H1 (cell line): ENCODE measurements at regions not wholly inside any gene's neighbourhood (a gene's known extent, or its start where the extent isn't known, plus 50 kb on each side); places are given as distances from the start of the nearest gene placed in this dataset.

Experiments
- CTCF ChIA-PET: fragments of 300-600 bp; sonication (Branson Sonifier 250); formaldehyde crosslinking; loops from one replicate; lab custom pipeline; 2021; ENCODE audit not compliant: partially characterized antibody; lab: Charles Lee
- POLR2A ChIA-PET: fragments of 300-600 bp; sonication (Branson Sonifier 250); formaldehyde crosslinking; loops from one replicate; lab custom pipeline; 2021; ENCODE audit warnings: inconsistent platforms; ENCODE audit not compliant: partially characterized antibody; lab: Charles Lee
- DNase-seq, 2 experiments: peaks; one replicate each; pipeline versions ENCODE4 v3.0.0 to v3.0.0-alpha.2; 2010 to 2022; ENCODE audit warnings: low spot score in 2 of 2, low read depth in 1 of 2, mixed read lengths in 1 of 2
- FAIRE-seq: peaks from 2 replicates; lab custom pipeline; 2011; peaks lifted over from hg19 to GRCh38; lab: Jason Lieb, UNC
- H2AFZ ChIP-seq: 2 replicates; pipeline ENCODE4 v1.8.1; 2012; ENCODE audit warnings: low read length, inconsistent platforms
- H2AK5ac ChIP-seq: 2 replicates; pipeline ENCODE4 v1.6.1; 2013; ENCODE audit warnings: low read depth, low read length
- H2BK120ac ChIP-seq: replicated peaks from 2 replicates; pipeline ENCODE3; 2013; ENCODE audit warnings: low read depth, low read length, inconsistent platforms
- H2BK12ac ChIP-seq: 2 replicates; pipeline ENCODE4 v1.6.1; 2013; ENCODE audit warnings: low read depth, low read length
- H2BK15ac ChIP-seq: 2 replicates; pipeline ENCODE4 v1.6.1; 2013; ENCODE audit warnings: low read length
- H2BK20ac ChIP-seq: 2 replicates; pipeline ENCODE4 v1.6.1; 2013; ENCODE audit warnings: low read length
- H2BK5ac ChIP-seq: 2 replicates; pipeline ENCODE4 v1.6.1; 2013; ENCODE audit warnings: low read depth, low read length
- H3K14ac ChIP-seq: 2 replicates; pipeline ENCODE4 v1.6.1; 2013; ENCODE audit warnings: inconsistent platforms; ENCODE audit not compliant: insufficient read length
- H3K18ac ChIP-seq: 2 replicates; pipeline ENCODE4 v1.6.1; 2013; ENCODE audit warnings: low read length; ENCODE audit errors: extremely low read depth
- H3K23ac ChIP-seq: 2 replicates; pipeline ENCODE4 v1.6.1; 2013; ENCODE audit warnings: inconsistent platforms; ENCODE audit not compliant: insufficient read length
- H3K23me2 ChIP-seq: 2 replicates; pipeline ENCODE4 v1.6.1; 2013; ENCODE audit warnings: low read depth, low read length
- H3K27ac ChIP-seq: 2 replicates; pipeline ENCODE4 v1.6.1; 2011; ENCODE audit warnings: low read depth, low read length, inconsistent platforms
- H3K27me3 ChIP-seq, 4 experiments: replicated peaks in 1 of 4; 1 replicate in 1 of 4; 2 replicates in 3 of 4; pipeline versions ENCODE4 v1.6.1 to v1.8.1; 2011 to 2013; ENCODE audit warnings: low read length in 3 of 4, mild to moderate bottlenecking in 3 of 4, inconsistent platforms in 2 of 4, mixed read lengths in 2 of 4, moderate library complexity in 1 of 4; ENCODE audit not compliant: control insufficient read depth in 3 of 4, insufficient read depth in 3 of 4; ENCODE audit errors: extremely low read depth in 1 of 4
- H3K36me3 ChIP-seq, 4 experiments: 2 replicates each; pipeline versions ENCODE4 v1.6.1 to v1.8.1; 2011 to 2013; ENCODE audit warnings: mild to moderate bottlenecking in 4 of 4, low read length in 3 of 4, moderate library complexity in 2 of 4, control low read depth in 1 of 4, inconsistent platforms in 1 of 4; ENCODE audit not compliant: insufficient read depth in 4 of 4, control insufficient read depth in 2 of 4
- H3K4ac ChIP-seq: replicated peaks from 2 replicates; pipeline ENCODE3; 2013; ENCODE audit warnings: low read length, low read depth, mixed read lengths, inconsistent platforms; ENCODE audit not compliant: insufficient read length
- H3K4me1 ChIP-seq, 4 experiments: replicated peaks in 1 of 4; 1 replicate in 1 of 4; 2 replicates in 3 of 4; pipeline versions ENCODE4 v1.6.1 to v1.8.1; 2011 to 2013; ENCODE audit warnings: low read length in 3 of 4, inconsistent platforms in 2 of 4, mixed read lengths in 1 of 4; ENCODE audit not compliant: insufficient read depth in 4 of 4, control insufficient read depth in 3 of 4
- H3K4me2 ChIP-seq, 2 experiments: 2 replicates each; pipeline versions ENCODE4 v1.6.1 to v1.8.1; 2011 to 2013; ENCODE audit warnings: low read depth in 2 of 2, low read length in 2 of 2, control low read depth in 1 of 2, inconsistent platforms in 1 of 2, mild to moderate bottlenecking in 1 of 2; ENCODE audit not compliant: insufficient read depth in 1 of 2
- H3K4me3 ChIP-seq, 4 experiments: fragments of 200-600, 300-600 bp in 1 of 4; sonication (generic), shearing (Covaris generic), sonication (Bioruptor Twin) in 1 of 4; 2 replicates each; pipeline versions ENCODE4 v1.5.1 to v1.8.1; 2011 to 2016; ENCODE audit warnings: low read length in 4 of 4, low read depth in 3 of 4, control low read depth in 2 of 4, inconsistent platforms in 2 of 4, mild to moderate bottlenecking in 2 of 4, mixed read lengths in 1 of 4, moderate library complexity in 1 of 4; ENCODE audit not compliant: insufficient read depth in 2 of 4; ENCODE audit errors: extremely low read depth in 1 of 4
- H3K56ac ChIP-seq: replicated peaks from 2 replicates; pipeline ENCODE3; 2013; ENCODE audit warnings: low read depth, mild to moderate bottlenecking, mixed read lengths, low read length, inconsistent platforms; ENCODE audit not compliant: insufficient read length
- H3K79me1 ChIP-seq: 2 replicates; pipeline ENCODE4 v1.6.1; 2013; ENCODE audit warnings: low read depth, low read length, control low read depth
- H3K79me2 ChIP-seq, 2 experiments: 2 replicates each; pipeline versions ENCODE4 v1.6.1 to v1.8.1; 2012 to 2013; ENCODE audit warnings: low read length in 2 of 2, mild to moderate bottlenecking in 2 of 2, inconsistent platforms in 1 of 2; ENCODE audit not compliant: insufficient read depth in 2 of 2, control insufficient read depth in 1 of 2
- H3K9ac ChIP-seq, 4 experiments: replicated peaks in 1 of 4; 1 replicate in 1 of 4; 2 replicates in 3 of 4; pipeline versions ENCODE4 v1.6.1 to v1.8.1; 2011 to 2013; ENCODE audit warnings: low read depth in 3 of 4, low read length in 3 of 4, control low read depth in 2 of 4, mild to moderate bottlenecking in 2 of 4, moderate library complexity in 2 of 4, inconsistent platforms in 1 of 4; ENCODE audit errors: extremely low read depth in 1 of 4
- H3K9me3 ChIP-seq, 2 experiments: 2 replicates each; pipeline versions ENCODE4 v1.6.1 to v1.8.1; 2012 to 2013; ENCODE audit warnings: mild to moderate bottlenecking in 2 of 2, moderate library complexity in 2 of 2, control low read depth in 1 of 2, inconsistent platforms in 1 of 2, low read depth in 1 of 2, low read length in 1 of 2, mixed read lengths in 1 of 2; ENCODE audit not compliant: insufficient read depth in 2 of 2
- H4K20me1 ChIP-seq, 2 experiments: replicated peaks in 1 of 2; 2 replicates each; pipeline versions ENCODE3 to v1.8.1; 2011 to 2013; ENCODE audit warnings: inconsistent platforms in 2 of 2, low read length in 2 of 2, mild to moderate bottlenecking in 1 of 2; ENCODE audit not compliant: insufficient read depth in 2 of 2, control insufficient read depth in 1 of 2
- H4K5ac ChIP-seq: 2 replicates; pipeline ENCODE4 v1.6.1; 2013; ENCODE audit warnings: low read length, low read depth, mixed read lengths, inconsistent platforms; ENCODE audit not compliant: insufficient read length
- H4K8ac ChIP-seq: 2 replicates; pipeline ENCODE4 v1.8.0; 2013; ENCODE audit warnings: mild to moderate bottlenecking, moderate library complexity, low read length, inconsistent platforms; ENCODE audit not compliant: insufficient read depth; ENCODE audit errors: extremely low read depth
- H4K91ac ChIP-seq: replicated peaks from 2 replicates; pipeline ENCODE3; 2013; ENCODE audit warnings: low read length, mixed read lengths, inconsistent platforms; ENCODE audit not compliant: insufficient read length
- POU5F1 ChIP-seq: IDR thresholded peaks from 2 replicates; pipeline ENCODE4 v1.6.1; 2011; ENCODE audit warnings: low read depth, mild to moderate bottlenecking, low read length, moderate library complexity
- SUZ12 ChIP-seq: fragments of 200-600 bp; sonication (generic); IDR thresholded peaks from 2 replicates; pipeline ENCODE4 v1.6.1; 2012; ENCODE audit warnings: mild to moderate bottlenecking, inconsistent platforms, low read length, moderate library complexity, mixed read lengths
- TAF1 ChIP-seq: IDR thresholded peaks from 2 replicates; pipeline ENCODE4 v1.6.1; 2011; ENCODE audit warnings: mild to moderate bottlenecking, low read depth, low read length
- WGBS, 2 experiments: shearing (Covaris generic) in 1 of 2; methylation state at CpG; one replicate each; pipeline versions ENCODE4 v1.1.6 to v1.1.7; 2013 to 2015; ENCODE audit warnings: low lambda C conversion rate in 2 of 2, mixed read lengths in 2 of 2, inconsistent platforms in 1 of 2, low coverage in 1 of 2, missing lambda C conversion rate in 1 of 2; ENCODE audit not compliant: insufficient replicate concordance in 2 of 2, insufficient coverage in 1 of 2, insufficient read length in 1 of 2; ENCODE audit errors: extremely low coverage in 1 of 2, missing lambda C conversion rate in 1 of 2; 5-methylcytosine and 5-hydroxymethylcytosine counted together

DNA sequence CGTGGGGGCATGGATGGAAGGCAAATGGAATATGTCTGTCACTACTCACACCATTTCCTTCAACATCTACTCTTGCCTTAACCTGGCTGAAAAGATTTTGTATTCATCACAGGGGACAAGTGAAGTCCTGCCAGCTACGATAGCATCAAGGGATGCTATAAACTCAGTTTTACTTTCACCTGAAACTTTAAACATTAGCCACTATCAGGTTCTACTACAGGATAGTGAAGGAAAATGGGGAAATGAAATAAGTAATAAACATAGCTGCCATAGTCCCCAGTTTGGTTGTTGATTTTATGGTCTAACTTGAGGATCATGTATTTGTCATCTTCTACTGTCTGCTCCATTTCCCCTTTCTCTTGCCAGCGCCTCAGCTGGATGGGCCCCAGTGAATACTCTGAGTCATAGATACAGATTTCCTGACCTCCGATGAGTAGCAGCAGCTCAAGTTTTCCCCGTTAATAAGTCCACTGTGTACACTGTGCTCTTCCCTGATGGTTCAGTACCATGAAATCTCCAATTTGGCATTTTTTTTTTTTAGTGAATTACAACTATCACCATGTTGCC, 338.2 kb upstream of the SLCO3A1 start:
- Histone ChIP-seq H3K4me2 (no peak overlapping the region), H2BK120ac (no peak overlapping the region), H4K20me1 (no peaks in the 10 kb centered on the region), H3K14ac (no peak overlapping the region), H2BK5ac (no peak overlapping the region), H4K5ac (no peak overlapping the region), H3K79me2 (no peaks in the 10 kb centered on the region), H4K91ac (no peak overlapping the region), H2BK15ac (no peak overlapping the region), H3K4me3 (no peak overlapping the region), H3K9me3 (no peaks in the 10 kb centered on the region), H3K27ac (no peak overlapping the region), H2AFZ (no peak overlapping the region), H3K4me1 (peaks cover 0 to 6% (median 0%) of the 10 kb centered on the region in 4 experiments; a peak in 1 of 7 replicates), H3K9ac (no peak overlapping the region), H3K27me3 (no peaks in the 10 kb centered on the region), H2BK12ac (no peak overlapping the region), H3K18ac (no peak overlapping the region), H3K79me1 (no peaks in the 10 kb centered on the region), H3K36me3 (no peaks in the 10 kb centered on the region), H3K56ac (no peak overlapping the region), H3K23me2 (no peaks in the 10 kb centered on the region), H2BK20ac (no peak overlapping the region), H4K8ac (no peak overlapping the region), H2AK5ac (no peak overlapping the region), H3K4ac (no peak overlapping the region), H3K23ac (no peak overlapping the region)
- TF ChIP-seq POU5F1 (no peak), TAF1 (no peak), SUZ12 (no peak)
- DNase-seq: no peak
- no peak for FAIRE-seq
- CTCF ChIA-PET: interaction anchor here (0.6 to 1.7 kb wide), 8 partner anchors 8 to 484 kb away, joined by 3 to 5 read pairs (median 3); no protein-coding TSS in a partner anchor
- POLR2A ChIA-PET: no interaction called here
- WGBS, 2 experiments: 95% methylated on average over 5 of the region's 5 CpGs; no CpG with 5 or more reads in 1 of the 2 experiments
